ENCODE measurements at regions not wholly inside any gene's neighbourhood (a gene's known extent, or its start where the extent isn't known, plus 50 kb on each side); places are given as distances from the start of the nearest gene placed in this dataset.

GRCh38 chrX:122818068-122818467 lies 366.0 kb upstream of the GRIA3 start:
- no peak overlapping the region for H3K4me3 ChIP-seq
- no peaks in the 10 kb centered on the region for H3K36me3 ChIP-seq (ENCODE audit: control insufficient read depth in 2 of 2, insufficient read depth in 2 of 2, low read length in 1 of 2)
- no peaks in the 10 kb centered on the region for H3K79me2 ChIP-seq (ENCODE audit: control insufficient read depth, insufficient read depth, low read length)
- BruUV-seq (replicated peaks): no TSS peak
- no peak for FAIRE-seq
- no peak for ATAC-seq
- ChIA-PET POLR2A (no interaction called here), CTCF (no interaction called here), SMC1A (ENCODE audit: uncharacterized antibody, unreplicated experiment) (no interaction called here), RAD21 (ENCODE audit: unreplicated experiment) (no interaction called here)
- no peaks in the 10 kb centered on the region for H3K4me1 ChIP-seq (ENCODE audit: control insufficient read depth, insufficient read depth, low read length)
- 30% methylated on average over 4 of the region's 4 CpGs for WGBS (ENCODE audit: insufficient coverage, insufficient replicate concordance, low lambda C conversion rate, missing lambda C conversion rate)
- no peak overlapping the region for H3K4me2 ChIP-seq (ENCODE audit: control insufficient read depth, insufficient read depth)
- intact Hi-C loops (cut with micrococcal nuclease; ENCODE audit: unreplicated experiment): no loop called here
- H3K9me3 ChIP-seq (replicated peaks; ENCODE audit: control insufficient read depth, insufficient read depth, low read length): no peaks in the 10 kb centered on the region
- no peak overlapping the region for H2AFZ ChIP-seq (ENCODE audit: control insufficient read depth, low read depth, low read length)
- H4K20me1 ChIP-seq (ENCODE audit: control insufficient read depth, insufficient read depth): no peaks in the 10 kb centered on the region
- H3K9ac ChIP-seq (ENCODE audit: control insufficient read depth, insufficient read depth, low read length): no peak overlapping the region
- no peaks in the 10 kb centered on the region for H3K27me3 ChIP-seq (replicated peaks in 1 of 2; ENCODE audit: control insufficient read depth in 2 of 2, insufficient read depth in 2 of 2, low read length in 1 of 2)
- no peak for DNase-seq (ENCODE audit: low read depth, low spot score)
- in situ Hi-C loops (cut with MboI): no loop called here
- no peak overlapping the region for H3K27ac ChIP-seq (ENCODE audit: control insufficient read depth, insufficient read depth)
- TF ChIP-seq, protein P1, sequence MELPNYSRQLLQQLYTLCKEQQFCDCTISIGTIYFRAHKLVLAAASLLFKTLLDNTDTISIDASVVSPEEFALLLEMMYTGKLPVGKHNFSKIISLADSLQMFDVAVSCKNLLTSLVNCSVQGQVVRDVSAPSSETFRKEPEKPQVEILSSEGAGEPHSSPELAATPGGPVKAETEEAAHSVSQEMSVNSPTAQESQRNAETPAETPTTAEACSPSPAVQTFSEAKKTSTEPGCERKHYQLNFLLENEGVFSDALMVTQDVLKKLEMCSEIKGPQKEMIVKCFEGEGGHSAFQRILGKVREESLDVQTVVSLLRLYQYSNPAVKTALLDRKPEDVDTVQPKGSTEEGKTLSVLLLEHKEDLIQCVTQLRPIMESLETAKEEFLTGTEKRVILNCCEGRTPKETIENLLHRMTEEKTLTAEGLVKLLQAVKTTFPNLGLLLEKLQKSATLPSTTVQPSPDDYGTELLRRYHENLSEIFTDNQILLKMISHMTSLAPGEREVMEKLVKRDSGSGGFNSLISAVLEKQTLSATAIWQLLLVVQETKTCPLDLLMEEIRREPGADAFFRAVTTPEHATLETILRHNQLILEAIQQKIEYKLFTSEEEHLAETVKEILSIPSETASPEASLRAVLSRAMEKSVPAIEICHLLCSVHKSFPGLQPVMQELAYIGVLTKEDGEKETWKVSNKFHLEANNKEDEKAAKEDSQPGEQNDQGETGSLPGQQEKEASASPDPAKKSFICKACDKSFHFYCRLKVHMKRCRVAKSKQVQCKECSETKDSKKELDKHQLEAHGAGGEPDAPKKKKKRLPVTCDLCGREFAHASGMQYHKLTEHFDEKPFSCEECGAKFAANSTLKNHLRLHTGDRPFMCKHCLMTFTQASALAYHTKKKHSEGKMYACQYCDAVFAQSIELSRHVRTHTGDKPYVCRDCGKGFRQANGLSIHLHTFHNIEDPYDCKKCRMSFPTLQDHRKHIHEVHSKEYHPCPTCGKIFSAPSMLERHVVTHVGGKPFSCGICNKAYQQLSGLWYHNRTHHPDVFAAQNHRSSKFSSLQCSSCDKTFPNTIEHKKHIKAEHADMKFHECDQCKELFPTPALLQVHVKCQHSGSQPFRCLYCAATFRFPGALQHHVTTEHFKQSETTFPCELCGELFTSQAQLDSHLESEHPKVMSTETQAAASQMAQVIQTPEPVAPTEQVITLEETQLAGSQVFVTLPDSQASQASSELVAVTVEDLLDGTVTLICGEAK (IDR thresholded peaks at IDR 0.05; ENCODE audit: borderline replicate concordance): no peak
- TF ChIP-seq MYC (IDR thresholded peaks at IDR 0.05; ENCODE audit: insufficient read depth, insufficient read length, insufficient replicate concordance, low read length, severe bottlenecking) (no peak), MTA2 (IDR thresholded peaks at IDR 0.05; ENCODE audit: low read depth) (no peak), ZBED1 (IDR thresholded peaks at IDR 0.05; ENCODE audit: borderline replicate concordance) (no peak), SUPT20H (IDR thresholded peaks at IDR 0.05; ENCODE audit: borderline replicate concordance, control insufficient read depth, low read depth, low read length) (no peak), MXI1 (IDR thresholded peaks at IDR 0.05; ENCODE audit: low read depth, low read length) (no peak), RUNX3 (IDR thresholded peaks at IDR 0.05; ENCODE audit: low read length) (no peak), MLLT1 (IDR thresholded peaks at IDR 0.05) (no peak), CHD2 (IDR thresholded peaks at IDR 0.05; ENCODE audit: borderline replicate concordance, low read depth, low read length) (no peak), ASH2L (IDR thresholded peaks at IDR 0.05; ENCODE audit: borderline replicate concordance, low read depth) (no peak), STAT1 (conservative IDR thresholded peaks at IDR 0.05) (no peak), SMAD5 (IDR thresholded peaks at IDR 0.05; ENCODE audit: low read depth) (no peak), YBX1 (IDR thresholded peaks at IDR 0.05) (no peak), SMC3 (IDR thresholded peaks at IDR 0.05; ENCODE audit: borderline replicate concordance, low read length) (no peak), ESRRA (IDR thresholded peaks at IDR 0.05; ENCODE audit: low read length) (no peak)
- TF ChIP-seq, protein P2, sequence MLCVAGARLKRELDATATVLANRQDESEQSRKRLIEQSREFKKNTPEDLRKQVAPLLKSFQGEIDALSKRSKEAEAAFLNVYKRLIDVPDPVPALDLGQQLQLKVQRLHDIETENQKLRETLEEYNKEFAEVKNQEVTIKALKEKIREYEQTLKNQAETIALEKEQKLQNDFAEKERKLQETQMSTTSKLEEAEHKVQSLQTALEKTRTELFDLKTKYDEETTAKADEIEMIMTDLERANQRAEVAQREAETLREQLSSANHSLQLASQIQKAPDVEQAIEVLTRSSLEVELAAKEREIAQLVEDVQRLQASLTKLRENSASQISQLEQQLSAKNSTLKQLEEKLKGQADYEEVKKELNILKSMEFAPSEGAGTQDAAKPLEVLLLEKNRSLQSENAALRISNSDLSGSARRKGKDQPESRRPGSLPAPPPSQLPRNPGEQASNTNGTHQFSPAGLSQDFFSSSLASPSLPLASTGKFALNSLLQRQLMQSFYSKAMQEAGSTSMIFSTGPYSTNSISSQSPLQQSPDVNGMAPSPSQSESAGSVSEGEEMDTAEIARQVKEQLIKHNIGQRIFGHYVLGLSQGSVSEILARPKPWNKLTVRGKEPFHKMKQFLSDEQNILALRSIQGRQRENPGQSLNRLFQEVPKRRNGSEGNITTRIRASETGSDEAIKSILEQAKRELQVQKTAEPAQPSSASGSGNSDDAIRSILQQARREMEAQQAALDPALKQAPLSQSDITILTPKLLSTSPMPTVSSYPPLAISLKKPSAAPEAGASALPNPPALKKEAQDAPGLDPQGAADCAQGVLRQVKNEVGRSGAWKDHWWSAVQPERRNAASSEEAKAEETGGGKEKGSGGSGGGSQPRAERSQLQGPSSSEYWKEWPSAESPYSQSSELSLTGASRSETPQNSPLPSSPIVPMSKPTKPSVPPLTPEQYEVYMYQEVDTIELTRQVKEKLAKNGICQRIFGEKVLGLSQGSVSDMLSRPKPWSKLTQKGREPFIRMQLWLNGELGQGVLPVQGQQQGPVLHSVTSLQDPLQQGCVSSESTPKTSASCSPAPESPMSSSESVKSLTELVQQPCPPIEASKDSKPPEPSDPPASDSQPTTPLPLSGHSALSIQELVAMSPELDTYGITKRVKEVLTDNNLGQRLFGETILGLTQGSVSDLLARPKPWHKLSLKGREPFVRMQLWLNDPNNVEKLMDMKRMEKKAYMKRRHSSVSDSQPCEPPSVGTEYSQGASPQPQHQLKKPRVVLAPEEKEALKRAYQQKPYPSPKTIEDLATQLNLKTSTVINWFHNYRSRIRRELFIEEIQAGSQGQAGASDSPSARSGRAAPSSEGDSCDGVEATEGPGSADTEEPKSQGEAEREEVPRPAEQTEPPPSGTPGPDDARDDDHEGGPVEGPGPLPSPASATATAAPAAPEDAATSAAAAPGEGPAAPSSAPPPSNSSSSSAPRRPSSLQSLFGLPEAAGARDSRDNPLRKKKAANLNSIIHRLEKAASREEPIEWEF (IDR thresholded peaks at IDR 0.05; ENCODE audit: insufficient replicate concordance, low read depth, low read length): no peak

Data from GM12878 (cell line).